ENCODE measurements at regions not wholly inside any gene's neighbourhood (a gene's known extent, or its start where the extent isn't known, plus 50 kb on each side); places are given as distances from the start of the nearest gene placed in this dataset.

- no peak overlapping the region for H3K4me3 ChIP-seq (replicated peaks; ENCODE audit: insufficient read depth, low read length)
- DNase-seq (ENCODE audit: low read depth in 1 of 2, low spot score in 1 of 2), result no peak
- H3K27ac ChIP-seq (replicated peaks), result no peak overlapping the region
- no peaks in the 10 kb centered on the region for H3K27me3 ChIP-seq (ENCODE audit: insufficient read depth, poor library complexity, severe bottlenecking)
- TF ChIP-seq REST (IDR thresholded peaks at IDR 0.05; ENCODE audit: insufficient replicate concordance, low read depth), result no peak
- no peak for TF ChIP-seq POLR2AphosphoS5 (IDR thresholded peaks at IDR 0.05; ENCODE audit: low read depth)
- TF ChIP-seq SPI1 (IDR thresholded peaks at IDR 0.05; ENCODE audit: borderline replicate concordance, low read depth), result no peak
- no peak for TF ChIP-seq GABPA (IDR thresholded peaks at IDR 0.05; ENCODE audit: low read depth)
- TF ChIP-seq CTCF (IDR thresholded peaks at IDR 0.05; ENCODE audit: insufficient read depth, low read length), result no peak
Observed at GRCh38 chr1:17953921-17954320, 153.7 kb upstream of the IGSF21 start.

- H3K27me3 ChIP-seq (ENCODE audit: insufficient read depth, poor library complexity, severe bottlenecking), result no peaks in the 10 kb centered on the region
- H3K4me3 ChIP-seq (replicated peaks; ENCODE audit: insufficient read depth, low read length), result no peak overlapping the region
- H3K27ac ChIP-seq (replicated peaks), result no peak overlapping the region
- no peak for DNase-seq (ENCODE audit: low read depth in 1 of 2, low spot score in 1 of 2)
- TF ChIP-seq SPI1 (IDR thresholded peaks at IDR 0.05; ENCODE audit: borderline replicate concordance, low read depth), result no peak
- no peak for TF ChIP-seq GABPA (IDR thresholded peaks at IDR 0.05; ENCODE audit: low read depth)
- TF ChIP-seq POLR2AphosphoS5 (IDR thresholded peaks at IDR 0.05; ENCODE audit: low read depth), result no peak
- no peak for TF ChIP-seq CTCF (IDR thresholded peaks at IDR 0.05; ENCODE audit: insufficient read depth, low read length)
- TF ChIP-seq REST (IDR thresholded peaks at IDR 0.05; ENCODE audit: insufficient replicate concordance, low read depth), result no peak
Observed at GRCh38 chr1:17955302-17956285, 152.0 kb upstream of the IGSF21 start.

- Histone ChIP-seq H3K27me3 (ENCODE audit: insufficient read depth, poor library complexity, severe bottlenecking) (no peaks in the 10 kb centered on the region), H3K4me3 (replicated peaks; ENCODE audit: insufficient read depth, low read length) (no peak overlapping the region), H3K27ac (replicated peaks) (no peak overlapping the region)
- no peak for DNase-seq (ENCODE audit: low read depth in 1 of 2, low spot score in 1 of 2)
- TF ChIP-seq GABPA (IDR thresholded peaks at IDR 0.05; ENCODE audit: low read depth), result no peak
- no peak for TF ChIP-seq SPI1 (IDR thresholded peaks at IDR 0.05; ENCODE audit: borderline replicate concordance, low read depth)
- TF ChIP-seq POLR2AphosphoS5 (IDR thresholded peaks at IDR 0.05; ENCODE audit: low read depth), result no peak
- no peak for TF ChIP-seq REST (IDR thresholded peaks at IDR 0.05; ENCODE audit: insufficient replicate concordance, low read depth)
- TF ChIP-seq CTCF (IDR thresholded peaks at IDR 0.05; ENCODE audit: insufficient read depth, low read length), result no peak
Observed at GRCh38 chr1:17957588-17958267, 149.9 kb upstream of the IGSF21 start.
